SK-N-SH treated with all-trans-retinoic acid at 6 μM for 48 hours (cell line): ENCODE measurements at regions not wholly inside any gene's neighbourhood (a gene's known extent, or its start where the extent isn't known, plus 50 kb on each side); places are given as distances from the start of the nearest gene placed in this dataset.

Source experiments
- ARNTL ChIP-seq: fragments of 450-650 bp; formaldehyde crosslinking; IDR thresholded peaks from 2 replicates; pipeline ENCODE4 v1.5.0; 2020; ENCODE audit warnings: low read depth, mild to moderate bottlenecking, moderate library complexity, borderline replicate concordance
- BACH2 ChIP-seq: fragments of 250-450 bp; sonication (Bioruptor Pico); IDR thresholded peaks from 2 replicates; pipeline ENCODE4 v1.9.0; 2021; ENCODE audit warnings: mild to moderate bottlenecking, borderline replicate concordance
- OSR1 ChIP-seq: fragments of 250-450 bp; sonication (Bioruptor Pico); IDR thresholded peaks from 2 replicates; pipeline ENCODE4 v1.8.0; 2022; ENCODE audit warnings: moderate library complexity, mild to moderate bottlenecking, inconsistent platforms
- PATZ1 ChIP-seq: fragments of 250-450 bp; sonication (Bioruptor Pico); IDR thresholded peaks from 2 replicates; pipeline ENCODE4 v1.8.0; 2020; ENCODE audit warnings: mild to moderate bottlenecking, moderate library complexity, borderline replicate concordance
- RARB ChIP-seq: fragments of 250-450 bp; sonication (Bioruptor Pico); IDR thresholded peaks from 2 replicates; pipeline ENCODE4 v1.8.0; 2021; ENCODE audit warnings: mild to moderate bottlenecking, moderate library complexity
- TSHZ2 ChIP-seq: fragments of 250-450 bp; sonication (Bioruptor Pico); IDR thresholded peaks from 2 replicates; pipeline ENCODE4 v1.5.0; 2020; ENCODE audit warnings: mild to moderate bottlenecking, moderate library complexity
- ZFP3 ChIP-seq: fragments of 250-450 bp; sonication (Bioruptor Pico); IDR thresholded peaks from 2 replicates; pipeline ENCODE4 v1.5.0; 2020; ENCODE audit warnings: mild to moderate bottlenecking, moderate library complexity
- ZFP30 ChIP-seq: fragments of 450-650 bp; formaldehyde crosslinking; IDR thresholded peaks from 2 replicates; pipeline ENCODE4 v1.5.0; 2022; ENCODE audit warnings: mild to moderate bottlenecking, moderate library complexity
- ZNF565 ChIP-seq: fragments of 450-650 bp; formaldehyde crosslinking; conservative IDR thresholded peaks from 2 replicates; pipeline ENCODE4 v1.5.0; 2020; ENCODE audit warnings: low read depth, mild to moderate bottlenecking, moderate library complexity

GRCh38 chr2:180225118-180225517 lies 218.0 kb upstream of the CWC22 start:
- TF ChIP-seq TSHZ2 (CRISPR knock-in tag) (no peak), BACH2 (CRISPR knock-in tag) (no peak), ZFP3 (CRISPR knock-in tag) (no peak), ARNTL (CRISPR knock-in tag) (no peak), OSR1 (CRISPR knock-in tag) (no peak), ZFP30 (CRISPR knock-in tag) (no peak), RARB (no peak), PATZ1 (CRISPR knock-in tag) (no peak), ZNF565 (CRISPR knock-in tag) (no peak)
